GM21447 (cell line): ENCODE measurements at regions not wholly inside any gene's neighbourhood (a gene's known extent, or its start where the extent isn't known, plus 50 kb on each side); places are given as distances from the start of the nearest gene placed in this dataset.

ENCODE experiments used
- ATAC-seq: cut with Tn5 transposase; IDR thresholded peaks from one replicate; pipeline ENCODE4 v1.9.1; 2021; ENCODE audit not compliant: unreplicated experiment

DNA sequence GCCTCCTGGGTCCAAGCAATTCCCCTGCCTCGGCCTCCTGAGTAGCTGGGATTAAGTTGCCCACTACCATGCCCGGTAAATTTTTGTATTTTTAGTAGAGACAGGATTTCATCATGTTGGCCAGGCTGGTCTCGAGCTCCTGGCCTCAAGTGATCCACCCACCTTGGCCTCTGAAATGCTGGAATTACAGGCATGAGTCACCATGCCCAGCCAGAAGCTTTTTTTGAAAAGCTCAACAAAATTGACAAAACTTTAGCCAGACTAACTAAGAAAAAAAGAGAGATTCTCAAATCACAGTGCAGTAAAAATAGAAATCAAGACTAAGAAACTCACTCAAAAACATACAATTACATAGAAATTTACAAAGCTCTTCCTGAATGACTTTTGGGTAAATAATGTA is 420.6 kb downstream of the COL12A1 start:
- no peak for ATAC-seq

DNA sequence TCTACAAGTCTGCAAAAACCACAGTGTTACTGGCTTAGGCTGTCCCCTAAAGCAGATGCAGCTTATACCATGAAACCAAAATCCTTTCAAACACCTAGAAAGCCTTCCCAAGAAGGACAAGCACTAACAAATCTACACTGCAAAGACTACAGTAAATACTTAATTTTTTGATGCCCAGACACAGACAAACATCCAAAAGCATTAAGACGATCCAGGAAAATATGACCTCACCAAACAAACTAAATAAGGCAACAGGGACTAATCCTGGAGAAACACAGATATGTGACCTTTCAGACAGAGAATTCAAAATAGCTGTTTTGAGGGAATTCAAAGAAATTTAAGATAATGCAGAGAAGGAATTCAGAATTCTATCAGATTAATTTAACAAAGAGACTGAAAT is 423.5 kb downstream of the COL12A1 start:
- ATAC-seq: no peak

DNA sequence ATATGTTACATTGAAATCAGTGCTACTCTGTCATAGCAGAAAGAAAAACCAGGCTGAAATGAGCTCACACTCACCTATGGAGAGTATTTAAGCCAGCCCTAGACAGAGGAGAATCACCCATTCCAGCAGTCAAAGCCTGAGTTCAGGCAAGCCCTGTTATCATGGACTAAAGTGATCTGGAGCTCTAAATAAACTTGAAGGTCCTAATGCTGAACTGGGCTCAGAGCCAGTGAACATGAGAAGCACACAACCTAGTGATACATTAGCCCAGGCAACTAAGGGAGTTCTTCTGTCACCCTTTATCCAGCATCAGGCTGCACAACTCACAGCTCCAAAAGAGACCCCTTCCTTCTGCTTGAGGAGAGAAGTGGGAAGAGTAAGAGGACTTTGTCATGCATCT is 425.0 kb downstream of the COL12A1 start:
- no peak for ATAC-seq

DNA sequence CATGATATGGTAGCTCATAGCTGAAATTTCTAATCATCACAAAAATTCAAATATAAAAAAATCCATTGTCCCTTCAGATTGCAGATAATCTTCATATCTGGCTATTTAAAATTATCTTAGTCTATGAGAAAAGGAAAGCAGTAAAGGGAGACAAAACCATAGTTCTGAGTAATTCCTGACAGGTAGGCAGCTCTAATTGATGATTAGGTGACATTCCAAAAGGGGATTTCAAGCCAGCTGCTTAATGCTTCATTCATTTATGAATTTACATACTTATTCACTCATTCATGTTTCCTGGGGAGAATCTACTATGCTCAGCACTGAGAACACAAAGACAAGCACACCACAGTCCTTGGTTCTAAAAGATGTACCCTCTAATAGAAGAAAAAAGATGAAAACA is 437.1 kb downstream of the COL12A1 start:
- ATAC-seq: no peak

DNA sequence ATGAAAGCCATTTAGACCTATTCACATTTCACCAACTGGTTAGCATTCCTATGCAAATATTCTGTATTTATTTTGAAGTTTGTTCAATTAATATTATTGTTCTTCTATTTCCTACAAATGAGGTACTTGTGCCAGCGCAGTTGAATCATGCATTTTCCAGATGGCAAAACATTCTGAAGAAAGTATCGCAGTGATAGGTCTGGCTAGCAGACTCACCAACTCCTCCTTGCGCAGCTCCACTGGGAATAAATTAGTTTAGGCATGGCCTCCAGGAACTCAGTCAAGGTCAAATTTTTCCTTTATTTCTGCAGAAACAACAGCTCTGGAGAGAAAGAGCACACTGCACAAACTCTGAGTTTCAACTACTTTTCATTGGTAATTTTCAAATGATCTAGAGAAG is 437.7 kb downstream of the COL12A1 start:
- ATAC-seq: no peak

DNA sequence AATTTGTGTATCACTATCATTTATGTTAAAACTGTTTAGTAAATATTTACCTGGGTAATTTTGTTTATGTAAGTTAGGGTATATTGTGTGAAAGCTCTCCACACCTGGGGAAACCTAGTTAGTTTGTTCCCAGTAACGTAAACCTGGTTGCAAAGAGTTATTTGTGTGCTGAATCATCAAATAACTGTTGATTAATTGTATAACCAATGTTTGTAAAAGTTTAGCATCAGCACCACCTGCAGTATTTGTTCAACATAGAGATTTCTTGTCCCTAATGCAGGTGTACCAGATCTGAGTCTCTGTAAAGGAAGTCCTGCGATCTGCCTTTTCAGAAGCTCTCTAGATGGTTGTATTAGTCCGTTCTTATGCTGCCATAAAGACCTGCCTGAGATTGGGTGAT is 440.4 kb downstream of the COL12A1 start:
- no peak for ATAC-seq

DNA sequence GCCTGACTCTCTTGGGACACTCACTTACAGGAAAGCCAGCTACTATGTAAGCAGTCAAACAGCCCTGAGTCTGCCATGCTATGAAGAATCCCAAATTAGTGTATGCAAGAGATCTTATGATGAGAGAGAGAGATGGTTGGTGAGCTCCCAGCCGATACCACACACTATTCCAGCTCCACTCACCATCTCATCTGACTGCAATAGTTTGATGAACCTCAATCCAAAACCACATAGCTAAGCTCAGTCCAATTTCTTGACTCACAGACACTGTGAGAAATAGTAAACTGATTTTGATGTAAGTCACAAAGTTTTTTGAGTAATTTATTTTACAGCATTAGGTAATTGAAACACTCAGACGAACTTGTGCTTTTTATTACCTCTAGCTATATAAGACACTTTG is 441.4 kb downstream of the COL12A1 start:
- no peak for ATAC-seq

DNA sequence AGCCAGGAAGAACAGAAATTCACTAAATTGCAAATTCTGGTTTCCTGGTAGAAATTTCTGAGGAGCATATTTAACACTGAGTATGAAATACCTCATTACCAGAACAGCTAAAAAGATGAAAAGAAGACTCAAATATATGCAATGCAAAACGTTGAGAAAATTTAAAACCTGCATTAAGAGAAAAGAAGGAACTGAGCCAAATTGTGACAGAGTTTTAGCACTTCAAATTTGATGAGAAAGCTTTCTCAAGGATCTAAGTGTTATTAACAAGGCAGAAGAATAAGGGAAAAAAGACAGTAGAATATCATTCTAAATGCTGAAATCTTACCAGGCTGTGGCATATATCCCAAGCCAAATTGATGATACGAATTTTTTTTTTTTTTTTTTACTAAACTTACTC is 443.0 kb downstream of the COL12A1 start:
- ATAC-seq: no peak

DNA sequence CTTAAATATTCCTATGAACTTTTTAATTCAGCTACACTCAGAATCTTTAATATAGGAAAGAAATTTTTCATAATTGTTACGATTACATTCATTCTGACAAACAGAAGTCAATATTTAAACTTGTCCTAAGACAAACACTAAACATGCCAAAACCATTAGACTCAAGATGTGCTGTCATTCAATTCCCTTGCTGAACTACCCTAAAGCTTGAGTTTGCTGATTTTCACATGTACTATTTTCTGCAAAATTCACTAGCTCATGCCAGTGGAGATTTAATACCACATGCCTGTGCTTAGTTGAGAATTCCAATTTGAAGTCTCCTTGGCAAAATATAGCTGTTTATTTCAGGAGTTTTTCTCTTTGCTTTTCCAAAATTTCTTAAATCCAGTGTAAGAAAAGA is 448.0 kb downstream of the COL12A1 start:
- no peak for ATAC-seq

DNA sequence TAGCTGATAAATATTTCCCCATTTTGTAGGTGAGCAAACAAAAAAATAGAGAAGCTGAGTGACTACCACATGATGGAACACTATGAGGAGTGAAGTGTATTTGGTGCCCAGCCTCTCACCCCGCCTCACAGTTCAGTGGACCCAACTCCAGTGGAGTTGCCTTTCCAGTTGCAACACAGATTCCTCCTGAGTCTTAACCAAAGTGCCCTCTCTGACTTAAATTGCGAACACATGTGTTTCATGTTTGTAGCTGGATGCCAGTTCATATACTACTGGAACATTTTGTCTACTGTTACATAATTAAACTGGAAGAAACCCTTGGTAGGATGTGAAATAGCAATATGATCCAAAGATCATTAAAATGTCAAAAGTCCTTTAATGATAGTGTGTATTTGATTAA is 448.9 kb downstream of the COL12A1 start:
- no peak for ATAC-seq

DNA sequence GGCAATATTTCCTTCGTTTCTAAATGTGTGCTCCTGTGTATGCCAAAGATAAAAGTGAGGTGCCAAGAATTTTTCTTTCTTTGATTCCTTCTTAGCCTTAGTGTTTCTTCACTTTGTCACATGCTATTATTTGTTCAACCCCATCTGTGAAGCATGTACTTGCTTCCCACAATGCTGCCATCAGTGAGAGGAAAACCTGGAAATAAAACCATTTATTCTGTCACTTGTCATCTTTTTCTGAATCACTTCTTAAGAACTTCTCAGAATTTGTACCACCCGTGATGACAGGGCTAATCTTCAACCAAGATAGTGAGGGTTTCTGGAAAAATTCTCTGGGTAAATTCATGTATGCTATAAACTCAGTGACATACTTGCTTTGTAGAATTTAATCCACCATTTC is 450.1 kb downstream of the COL12A1 start:
- no peak for ATAC-seq

DNA sequence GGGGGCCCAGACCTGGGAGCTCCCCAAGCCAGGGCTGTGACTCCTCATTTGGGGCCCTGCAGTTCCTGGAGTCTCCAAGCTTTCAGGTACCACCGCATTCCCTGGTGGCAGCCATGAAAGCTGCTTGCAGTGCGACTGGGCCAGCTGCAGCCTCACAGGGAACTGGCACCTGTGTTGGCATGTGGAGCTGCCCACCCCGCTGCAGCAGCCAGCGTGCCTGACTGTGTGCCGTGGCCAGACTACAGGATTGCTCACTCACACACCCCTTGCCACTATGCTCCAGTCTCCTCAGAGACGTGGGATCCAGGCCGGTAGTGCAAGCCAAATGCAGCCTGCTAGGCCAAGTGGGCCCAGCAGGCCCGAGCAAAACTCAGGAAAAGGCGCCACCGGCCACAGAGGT is 450.7 kb downstream of the COL12A1 start:
- ATAC-seq: no peak

DNA sequence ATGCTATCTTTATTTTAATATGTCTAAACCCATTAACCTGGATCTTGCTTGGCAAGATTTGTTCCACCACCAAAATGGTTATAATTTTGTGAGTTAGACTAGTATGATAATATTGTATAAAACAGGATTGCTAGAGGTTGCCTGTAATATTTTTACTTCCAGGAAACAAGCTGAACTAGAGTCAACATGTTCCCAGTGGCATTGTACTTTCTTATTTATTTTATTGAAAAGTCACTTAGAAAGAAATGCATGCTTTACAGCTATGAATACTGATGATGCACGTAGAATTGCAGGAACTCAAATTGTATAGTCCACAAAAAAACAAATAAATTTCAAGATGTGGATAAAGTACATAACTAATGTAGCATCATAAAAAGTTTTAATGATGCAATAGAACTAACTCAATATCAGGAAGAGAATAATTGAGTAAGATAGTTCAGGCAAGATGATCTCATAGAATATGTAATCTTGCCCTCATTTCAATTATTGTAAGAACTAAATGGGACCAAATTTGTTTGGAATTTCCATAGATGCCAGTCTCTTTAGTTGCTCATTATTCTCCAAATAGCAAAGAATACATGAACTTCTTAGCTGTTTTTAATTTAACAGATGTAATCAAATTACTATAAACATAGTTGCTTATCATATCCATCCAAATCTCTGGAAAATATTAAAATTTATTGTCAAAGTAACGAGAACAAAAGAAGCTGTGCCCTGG is 451.8 kb downstream of the COL12A1 start:
- ATAC-seq: no peak

DNA sequence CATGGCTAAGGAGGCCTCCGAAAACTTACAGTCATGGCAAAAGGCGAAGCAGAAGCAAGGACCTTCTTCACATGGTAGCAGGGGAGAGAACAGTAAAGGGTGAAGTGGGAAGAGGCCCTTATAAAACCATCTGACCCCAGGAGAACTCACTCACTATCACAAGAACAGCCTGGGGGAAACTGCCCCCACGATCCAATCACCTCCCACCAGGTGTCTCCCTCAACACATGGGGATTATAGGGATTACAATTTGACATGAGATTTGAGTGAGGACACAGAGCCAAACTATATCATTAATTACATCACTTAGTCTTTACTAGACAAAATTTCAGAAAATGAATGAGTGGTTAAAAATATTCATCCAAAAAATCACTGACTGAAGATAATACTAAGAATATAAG is 453.6 kb downstream of the COL12A1 start:
- no peak for ATAC-seq

DNA sequence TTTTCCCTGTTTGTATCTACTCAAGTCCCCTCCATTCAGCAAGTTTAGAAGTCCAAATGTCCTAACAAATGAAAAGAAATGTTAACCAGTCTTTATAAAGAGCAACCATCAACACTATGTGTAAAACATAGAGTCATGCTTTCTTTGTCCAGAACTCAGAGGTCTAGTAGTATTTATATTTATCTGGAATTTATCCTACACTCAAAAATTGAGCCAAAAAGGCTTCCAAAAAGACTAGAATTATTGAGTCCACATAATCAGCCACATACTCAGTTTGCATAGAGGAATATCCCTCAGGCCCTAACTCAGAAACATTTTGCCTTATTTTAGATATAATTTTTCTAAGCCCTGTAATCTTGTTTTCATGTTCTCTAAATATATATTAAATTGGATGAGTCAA is 455.0 kb downstream of the COL12A1 start:
- no peak for ATAC-seq

DNA sequence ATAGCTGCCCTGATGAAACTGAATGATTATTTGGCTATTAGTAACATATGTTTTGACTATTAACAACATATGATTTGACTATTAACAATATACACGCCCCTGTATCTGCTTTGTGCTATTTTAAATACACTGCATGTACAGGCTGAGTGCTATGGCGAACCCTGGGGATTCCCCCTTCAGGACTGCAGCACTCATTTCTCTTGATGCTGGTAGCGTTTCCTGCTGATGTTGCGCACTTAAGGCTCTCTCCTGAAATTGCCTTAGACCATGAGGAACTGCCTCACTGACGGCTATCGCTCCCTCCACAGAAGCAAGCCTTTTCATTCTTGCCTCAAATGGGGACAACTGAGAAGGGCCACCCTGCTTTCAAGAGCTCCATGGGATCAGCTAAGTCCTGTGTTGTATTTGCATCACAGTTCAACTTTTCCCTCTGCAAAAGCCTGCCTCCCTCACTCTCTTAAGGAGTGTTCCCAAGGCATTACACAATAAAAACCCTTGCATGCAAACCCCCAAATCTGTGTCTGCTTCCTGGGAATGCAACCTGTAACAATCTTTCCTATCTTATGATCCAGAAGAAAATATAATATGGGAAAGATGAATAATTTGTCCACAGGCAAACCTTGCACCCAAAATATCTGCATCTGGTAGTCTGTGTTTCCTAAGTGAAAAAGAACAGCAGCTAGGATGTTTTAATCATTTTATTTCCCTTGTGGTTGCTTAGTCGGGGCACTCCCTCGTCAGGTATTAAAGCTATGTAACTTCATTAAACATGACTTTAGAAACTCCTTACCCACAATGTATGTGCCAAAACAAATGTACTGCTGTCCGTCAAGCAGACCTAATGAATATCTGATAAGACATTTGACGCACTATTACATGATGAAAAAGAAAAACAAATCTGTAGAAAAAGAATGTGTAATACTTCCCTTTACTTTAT is 456.4 kb downstream of the COL12A1 start:
- ATAC-seq: no peak

DNA sequence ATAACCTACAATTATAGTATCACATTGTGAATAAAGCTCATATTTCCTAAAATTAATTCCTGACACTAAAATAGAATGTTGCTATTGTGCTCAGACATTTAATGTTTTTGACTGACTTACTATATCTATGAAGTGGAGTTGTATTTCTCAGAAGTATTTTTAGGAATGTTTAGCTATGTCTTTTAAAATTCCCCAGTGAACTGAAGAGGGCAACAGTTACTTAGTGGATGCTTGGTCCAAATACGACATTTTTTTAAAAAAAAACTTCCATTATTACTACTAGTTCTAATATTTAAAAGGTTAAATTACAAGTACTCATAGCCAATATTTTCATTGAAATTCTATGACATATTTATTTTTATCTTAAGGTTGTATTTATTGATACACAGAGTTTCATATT is 460.2 kb downstream of the COL12A1 start:
- no peak for ATAC-seq

DNA sequence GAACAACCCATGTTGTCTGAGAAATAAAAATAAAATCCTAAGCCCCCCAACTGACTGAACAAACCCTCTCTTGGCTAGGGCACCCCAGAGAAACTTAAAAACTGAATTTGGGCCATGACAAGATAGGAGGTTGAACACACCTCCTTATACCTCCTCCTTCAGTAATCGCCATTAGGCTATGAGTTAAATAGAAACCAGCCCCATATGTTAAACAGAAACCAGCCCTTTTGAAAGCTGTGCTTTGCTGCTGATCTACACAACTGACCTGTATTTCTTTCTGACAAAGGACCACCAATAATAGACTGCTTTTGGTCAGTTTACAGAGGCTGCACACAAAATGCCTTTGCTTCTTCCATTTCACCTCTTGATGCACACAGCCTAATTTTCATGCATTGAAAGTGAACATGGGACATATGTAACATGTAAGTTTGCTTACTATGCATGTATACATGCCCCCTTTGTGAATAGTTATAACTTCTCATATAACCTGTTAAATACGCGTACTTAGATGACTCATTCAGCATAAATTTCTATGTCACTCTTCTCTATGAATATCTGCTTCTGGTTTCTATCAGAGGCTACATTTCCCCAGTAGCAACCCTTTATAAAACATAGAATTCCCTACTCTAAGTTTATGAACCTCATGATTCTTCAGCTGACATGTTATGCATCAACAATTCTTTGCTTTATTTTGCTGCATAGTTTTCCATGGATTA is 462.9 kb downstream of the COL12A1 start:
- ATAC-seq: peak; percentile 94

DNA sequence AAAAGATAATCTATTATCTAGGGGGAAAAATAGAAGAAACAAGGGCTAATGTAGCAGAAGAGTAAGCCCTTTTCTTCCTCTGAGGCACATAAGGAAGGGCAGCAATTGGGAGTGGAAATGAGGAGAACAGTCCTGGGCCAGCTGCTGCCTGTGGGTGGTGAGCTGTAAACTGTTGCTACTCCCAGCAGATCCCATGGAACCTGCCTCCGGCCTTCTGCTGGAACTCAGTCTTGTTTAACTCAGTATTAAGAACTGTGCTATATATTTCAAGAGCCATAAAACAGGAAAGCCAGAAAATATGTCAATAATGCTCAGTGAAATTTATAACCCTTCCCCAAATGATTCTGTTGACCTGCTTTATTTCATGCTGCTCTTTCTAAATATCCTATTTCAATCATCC is 464.2 kb downstream of the COL12A1 start:
- no peak for ATAC-seq

DNA sequence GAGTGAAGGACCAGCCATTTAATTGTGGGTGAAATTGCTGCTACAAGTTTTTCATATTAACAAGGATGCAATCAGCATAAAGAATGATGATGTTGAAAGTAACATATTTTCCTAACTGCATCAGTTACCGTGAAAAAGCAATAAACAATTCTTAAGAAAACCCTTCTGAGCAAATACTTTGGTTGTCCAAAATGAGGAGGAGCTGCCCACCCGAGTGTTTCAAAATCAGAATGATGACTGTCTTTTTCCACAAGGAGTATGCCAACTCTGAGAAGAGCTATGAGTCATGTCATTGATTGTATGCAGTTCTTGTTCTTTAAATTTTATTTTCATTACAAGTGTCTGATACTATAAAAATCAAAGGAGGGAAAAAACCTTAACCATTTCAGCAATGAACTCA is 470.5 kb downstream of the COL12A1 start:
- ATAC-seq: no peak

DNA sequence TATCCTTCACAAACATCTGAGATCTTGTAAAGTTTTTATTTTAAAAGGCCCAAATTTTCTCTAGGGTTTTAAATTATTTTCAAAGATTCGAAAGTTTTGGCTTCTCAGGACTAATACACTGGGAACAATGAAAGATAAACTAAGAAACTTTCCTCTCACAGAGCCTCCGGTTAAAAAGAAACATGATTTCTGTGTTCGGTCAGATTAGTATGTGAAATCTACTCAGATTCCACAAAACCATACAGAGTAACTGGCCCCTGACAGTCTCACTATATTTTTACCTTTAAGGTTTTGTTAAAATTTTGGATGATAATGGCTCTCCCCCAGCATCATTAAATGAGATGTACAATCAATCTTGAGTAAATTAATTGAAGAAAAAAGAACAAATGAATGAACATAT is 471.0 kb downstream of the COL12A1 start:
- ATAC-seq: no peak
